NCI-H1092 (cell line): ENCODE measurements at regions not wholly inside any gene's neighbourhood (a gene's known extent, or its start where the extent isn't known, plus 50 kb on each side); places are given as distances from the start of the nearest gene placed in this dataset.
"Not testable (repeated sequence)": the region's sequence is repeated elsewhere in the genome, so short reads cannot be mapped to it uniquely, and the experiment has no call there.

Experiments
- DNase-seq: peaks from one replicate; lab custom pipeline; 2025; lab: John Stamatoyannopoulos, UW

- no peak for DNase-seq
These were observed 89.7 kb upstream of the SLC45A1 start for GRCh38 chr1:8228253-8228652.

GRCh38 chr1:8227674-8228073 is 90.2 kb upstream of the SLC45A1 start:
- DNase-seq, result not testable (repeated sequence)

DNA sequence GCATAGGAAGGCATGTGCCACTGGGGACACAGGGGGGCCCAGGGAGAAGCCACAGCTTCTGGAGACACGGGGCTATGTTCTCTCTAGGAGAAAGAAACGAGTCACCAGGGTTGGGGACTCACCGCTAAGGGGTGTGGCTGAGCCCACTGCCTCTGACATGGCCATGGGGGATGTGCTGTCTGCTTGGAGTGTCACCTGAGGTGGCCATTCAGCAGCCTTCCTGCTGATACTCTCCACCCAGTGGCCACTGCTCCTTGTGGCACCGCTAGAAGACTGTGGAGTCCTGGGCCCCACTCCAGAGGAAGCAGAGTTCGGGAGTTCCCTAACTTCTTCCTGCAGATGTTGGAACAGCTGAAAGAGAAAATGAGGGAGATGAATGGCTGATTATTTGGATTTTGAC is 91.2 kb upstream of the SLC45A1 start:
- no peak for DNase-seq

GRCh38 chr1:8226024-8226423 is 91.9 kb upstream of the SLC45A1 start:
- DNase-seq, result not testable (repeated sequence)

- DNase-seq, result no peak
These were observed 94.4 kb upstream of the SLC45A1 start for GRCh38 chr1:8223526-8223925.

GRCh38 chr1:8222789-8223188 is 95.1 kb upstream of the SLC45A1 start:
- no peak for DNase-seq

GRCh38 chr1:8219530-8219929 is 98.4 kb upstream of the SLC45A1 start:
- DNase-seq, result no peak

GRCh38 chr1:8218351-8219092 is 99.4 kb upstream of the SLC45A1 start:
- DNase-seq, result no peak

DNA sequence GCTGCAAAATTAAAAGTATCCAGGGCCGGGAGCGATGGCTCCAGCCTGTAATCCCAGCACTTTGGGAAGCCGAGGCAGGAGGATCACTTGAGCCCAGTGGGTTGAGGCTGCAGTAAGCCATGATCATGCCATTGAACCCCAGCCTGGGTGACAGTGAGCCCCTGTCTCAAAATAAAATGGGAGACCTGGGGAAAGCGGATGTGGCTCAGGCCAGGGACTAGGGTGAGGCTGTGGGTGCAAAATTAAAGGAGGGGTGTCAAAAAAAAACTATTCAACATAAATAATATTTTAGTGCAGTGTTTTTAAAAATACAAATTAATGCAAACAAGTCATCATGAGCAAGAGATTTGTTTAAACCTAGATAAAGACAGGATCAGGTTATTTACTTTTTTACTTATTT is 100.1 kb upstream of the SLC45A1 start:
- DNase-seq, result no peak

- no peak for DNase-seq
These were observed 100.8 kb upstream of the SLC45A1 start for GRCh38 chr1:8217011-8217711.

DNA sequence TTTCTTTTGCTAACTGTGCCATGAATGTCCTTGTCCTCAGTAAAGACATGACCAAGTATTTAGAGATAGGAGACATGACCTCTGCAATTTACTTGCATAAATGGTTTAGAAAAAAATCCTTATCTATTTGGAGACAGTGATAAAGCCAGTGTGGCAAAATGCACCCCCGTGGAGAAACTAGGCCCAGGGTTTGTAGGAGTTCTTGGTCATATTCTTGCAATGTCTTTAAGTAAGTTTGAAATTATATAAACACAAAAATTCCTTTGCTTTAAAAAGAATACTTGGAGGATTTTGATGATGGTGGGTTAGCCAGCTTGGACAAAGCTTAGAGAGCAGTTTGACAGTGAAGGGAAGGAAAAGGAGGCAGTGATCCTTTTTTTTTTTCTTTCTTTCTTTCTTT is 101.9 kb upstream of the SLC45A1 start:
- DNase-seq, result no peak

DNA sequence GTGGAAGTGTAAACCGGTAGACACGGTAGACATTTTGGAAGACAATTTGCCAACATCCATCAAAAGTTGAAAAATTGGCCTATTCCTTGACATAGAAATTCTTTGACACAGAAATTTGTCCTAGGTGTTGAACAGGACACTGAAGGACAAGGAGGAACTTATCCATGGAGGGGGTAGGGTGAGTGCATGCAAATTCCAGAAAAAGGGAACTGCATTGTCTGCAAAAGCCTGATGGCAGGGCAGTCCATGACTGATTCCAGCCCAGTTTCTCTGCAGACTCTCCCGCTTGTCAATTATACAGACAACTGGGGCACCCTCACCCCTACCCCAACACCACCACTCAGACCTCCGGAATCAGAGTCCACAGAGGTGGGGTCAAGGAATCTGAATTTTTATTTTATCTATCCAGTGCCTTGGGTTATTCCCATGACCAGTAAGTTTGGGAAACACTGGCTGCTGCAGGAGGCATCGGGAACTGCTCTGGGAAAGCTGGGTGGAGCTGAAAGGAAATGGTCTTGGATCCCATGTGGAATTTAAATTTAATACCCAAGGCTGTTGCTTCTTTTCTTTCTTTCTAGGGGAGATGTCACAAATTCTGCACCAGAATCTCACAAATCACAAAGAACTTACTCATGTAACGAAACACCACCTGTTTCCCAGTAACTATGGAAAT is 103.3 kb upstream of the SLC45A1 start:
- no peak for DNase-seq

DNA sequence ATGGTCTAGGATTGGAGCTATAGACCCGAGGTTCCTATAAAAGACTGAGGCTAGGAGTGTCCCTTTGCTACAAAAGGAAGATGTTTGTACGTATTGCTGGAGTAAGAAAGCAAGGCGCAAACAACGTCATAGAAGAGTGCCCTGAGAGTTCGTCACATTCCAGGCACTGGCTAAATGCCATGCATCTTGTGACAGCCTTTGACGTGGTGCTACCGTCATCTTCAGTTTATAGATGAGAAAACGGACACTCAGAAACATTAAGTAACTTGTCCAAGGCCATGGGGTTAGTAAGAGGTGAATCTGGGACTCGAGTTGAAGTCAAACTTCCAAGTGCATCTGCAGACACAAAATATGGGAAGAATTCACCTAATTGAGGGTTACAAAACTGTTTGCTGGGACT is 104.2 kb upstream of the SLC45A1 start:
- no peak for DNase-seq

DNA sequence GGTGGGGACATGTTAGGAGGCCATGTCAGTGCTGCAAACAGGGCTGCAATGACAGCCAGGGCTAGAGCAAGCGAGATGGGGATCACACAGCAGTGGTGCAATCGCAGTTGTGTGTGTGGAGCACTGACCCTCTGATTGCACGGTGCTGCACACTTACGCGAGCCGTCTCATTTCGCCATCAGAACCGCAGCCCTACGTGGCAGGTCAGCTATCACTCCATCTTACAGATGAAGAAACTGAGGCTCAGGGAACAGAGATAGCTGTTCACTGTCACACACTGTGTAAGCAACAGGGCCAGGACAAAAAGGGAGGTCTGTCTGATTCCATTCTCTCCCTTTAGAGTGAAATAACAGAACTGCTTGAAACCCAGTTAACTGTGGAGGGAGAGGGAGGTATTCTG is 104.8 kb upstream of the SLC45A1 start:
- no peak for DNase-seq

DNA sequence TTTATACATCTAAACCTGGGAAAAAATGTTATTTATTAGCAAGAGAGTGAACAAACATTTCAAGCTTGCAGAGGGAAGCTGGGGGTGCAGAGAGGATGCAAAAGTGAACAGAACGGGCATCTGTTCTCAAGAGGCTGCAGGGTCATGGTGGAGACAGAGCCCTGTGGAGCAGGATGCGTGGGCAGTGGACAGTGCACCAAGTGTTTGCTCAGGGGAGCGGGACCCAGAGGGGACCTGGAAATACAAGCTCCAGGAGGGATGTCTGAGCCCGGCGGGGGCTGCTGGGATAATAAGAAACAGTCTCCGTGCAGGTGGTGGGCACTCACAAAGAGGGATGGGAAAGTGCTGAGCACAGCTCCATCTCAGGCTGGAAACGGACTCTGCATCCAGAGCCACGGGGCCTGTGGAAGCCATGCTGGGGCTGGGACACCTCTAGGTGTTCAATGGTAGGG is 105.3 kb upstream of the SLC45A1 start:
- no peak for DNase-seq

DNA sequence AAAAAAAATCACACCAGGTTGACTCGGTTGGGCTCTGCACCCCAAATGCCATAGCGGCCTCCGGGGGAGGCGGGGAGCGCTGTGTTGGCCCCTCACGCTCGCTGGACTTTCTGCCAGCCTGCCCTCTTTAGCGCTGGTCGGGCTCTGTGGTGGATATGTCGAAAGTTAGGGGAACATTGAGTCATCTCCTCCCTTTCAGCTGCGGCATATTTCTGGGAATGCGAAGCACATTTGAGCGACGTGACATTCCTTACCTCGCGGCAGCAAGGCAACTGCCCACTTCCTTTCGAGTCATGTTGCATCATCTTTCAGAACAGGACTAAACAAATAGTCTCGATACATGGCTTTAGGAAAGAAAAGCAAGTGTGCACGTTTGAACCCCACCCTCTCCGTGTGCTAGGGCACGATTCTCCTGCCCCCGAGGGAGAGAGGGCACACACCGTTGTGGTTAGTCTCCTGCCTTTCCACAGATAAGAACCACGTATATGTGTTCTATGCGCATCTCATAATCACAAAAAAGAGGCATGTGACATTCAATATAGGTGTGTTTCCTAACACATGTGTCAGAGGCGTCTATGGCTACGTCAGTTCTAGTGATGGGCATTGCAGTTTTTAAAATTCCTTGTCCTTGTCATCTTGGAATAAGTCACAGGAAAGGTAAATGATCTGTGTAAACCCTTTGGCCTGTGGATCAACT is 105.9 kb upstream of the SLC45A1 start:
- no peak for DNase-seq

GRCh38 chr1:8211251-8211882 is 106.5 kb upstream of the SLC45A1 start:
- no peak for DNase-seq

DNA sequence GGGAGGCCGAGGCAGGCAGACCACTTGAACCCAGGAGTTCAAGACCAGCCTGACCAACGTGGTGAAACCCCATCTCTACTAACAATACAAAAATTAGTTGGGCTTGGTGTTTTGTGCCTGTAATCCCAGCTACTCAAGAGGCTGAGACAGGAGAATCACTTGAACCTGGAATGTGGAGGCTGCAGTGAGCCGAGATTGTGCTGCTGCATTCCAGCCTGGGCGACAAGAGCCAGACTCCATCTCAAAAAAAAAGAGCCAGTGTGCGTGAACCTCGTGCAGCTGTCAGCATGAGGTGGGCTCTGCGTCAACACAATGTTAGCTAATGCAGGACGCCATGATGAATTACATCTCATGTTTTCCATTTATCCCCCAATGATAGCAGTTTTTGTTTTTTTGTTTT is 110.7 kb upstream of the SLC45A1 start:
- no peak for DNase-seq

DNA sequence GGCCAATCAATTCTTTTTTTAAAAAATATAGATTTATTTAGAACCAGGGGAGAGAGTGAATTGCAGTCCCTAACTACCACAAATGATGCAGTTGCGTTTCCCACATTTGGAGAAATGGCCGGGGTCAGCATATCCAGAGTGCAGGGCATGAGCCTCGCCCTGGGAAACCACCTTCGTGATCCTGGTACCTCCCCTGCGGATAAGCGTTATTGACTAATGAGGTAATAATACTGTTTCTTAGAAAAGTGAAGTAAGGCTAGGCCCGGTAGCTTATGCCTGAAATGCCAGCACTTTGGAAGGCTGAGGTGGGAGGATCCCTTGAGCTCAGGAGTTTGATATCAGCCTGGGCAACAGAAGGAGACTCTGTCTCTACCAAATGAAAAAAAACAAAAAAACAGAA is 111.5 kb upstream of the SLC45A1 start:
- DNase-seq, result no peak

DNA sequence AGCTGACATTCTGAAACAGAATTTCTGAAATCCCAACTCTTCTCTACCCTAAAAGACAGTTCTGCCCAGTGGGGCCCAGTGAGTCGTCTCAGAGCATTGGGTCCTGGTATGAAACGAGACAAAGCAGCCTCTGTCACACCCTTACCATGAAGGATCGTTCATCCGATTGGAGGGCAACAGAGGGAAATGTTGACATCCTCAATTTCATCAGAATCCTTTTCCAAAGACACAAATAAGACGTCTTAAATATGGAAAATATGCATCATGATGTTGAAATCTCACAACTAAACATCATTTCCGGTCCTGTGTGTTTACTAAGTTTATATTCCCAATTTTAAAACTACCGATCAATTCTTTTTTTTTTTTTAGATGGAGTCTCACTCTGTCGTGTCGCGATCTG is 112.1 kb upstream of the SLC45A1 start:
- DNase-seq, result no peak

DNA sequence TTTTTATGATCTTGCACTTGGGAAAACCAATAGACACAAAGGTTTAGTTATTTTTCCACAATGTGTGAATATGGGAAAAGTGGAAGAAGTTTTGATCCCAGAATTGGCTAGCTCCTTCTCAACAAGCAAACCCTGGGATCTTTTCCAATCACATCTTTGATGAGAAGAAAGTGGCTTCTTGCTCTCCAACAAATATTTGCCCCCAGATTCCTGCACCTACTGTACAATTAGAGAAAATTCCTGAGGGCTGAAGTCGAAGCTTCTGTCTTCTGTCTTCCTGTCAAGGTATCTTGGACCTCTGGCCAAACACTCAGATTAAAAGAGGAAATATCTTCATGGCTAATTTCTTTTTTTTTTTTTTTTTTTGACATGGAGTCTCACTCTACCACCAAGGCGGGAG is 113.1 kb upstream of the SLC45A1 start:
- DNase-seq, result no peak

DNA sequence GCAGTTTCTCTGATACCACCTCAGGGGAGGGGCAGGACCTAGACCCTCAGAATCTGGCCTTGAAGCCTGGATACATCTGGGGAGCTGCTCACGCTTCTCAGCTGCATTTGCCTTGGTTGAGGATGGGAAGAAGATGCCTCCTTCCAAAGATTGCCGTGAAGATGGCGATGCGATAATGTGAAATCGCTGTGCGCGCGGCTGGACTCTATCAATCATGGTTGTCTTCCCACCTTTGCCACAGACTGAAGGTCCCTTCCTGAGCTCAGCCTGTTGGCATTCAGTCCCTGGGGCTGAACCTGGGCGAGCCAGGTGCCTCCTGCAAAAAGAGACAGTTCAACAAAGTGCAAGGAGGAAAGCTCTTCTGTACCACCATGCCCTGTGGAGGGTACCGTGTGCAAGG is 114.4 kb upstream of the SLC45A1 start:
- DNase-seq, result no peak
